ENCODE measurements at regions not wholly inside any gene's neighbourhood (a gene's known extent, or its start where the extent isn't known, plus 50 kb on each side); places are given as distances from the start of the nearest gene placed in this dataset.

GRCh38 chr5:143601357-143601756 is 197.9 kb upstream of the NR3C1 start:
- Histone ChIP-seq H3K27ac (no peak overlapping the region), H3K27me3 (no peaks in the 10 kb centered on the region), H2AFZ (no peak overlapping the region), H3K9me3 (ENCODE audit: low read depth) (no peaks in the 10 kb centered on the region), H3K4me3 (no peak overlapping the region), H4K20me1 (ENCODE audit: insufficient read depth, poor library complexity, severe bottlenecking) (no peaks in the 10 kb centered on the region), H3K36me3 (replicated peaks; ENCODE audit: insufficient read depth, low read depth) (no peaks in the 10 kb centered on the region), H3K4me2 (no peak overlapping the region), H3K4me1 (ENCODE audit: insufficient read depth) (peaks cover 11% of the 10 kb centered on the region), H3K79me2 (no peaks in the 10 kb centered on the region), H3K9me2 (replicated peaks; ENCODE audit: insufficient read depth) (no peaks in the 10 kb centered on the region)
- DNase-seq (ENCODE audit: low spot score) = no peak
- WGBS (ENCODE audit: low lambda C conversion rate, missing lambda C conversion rate) = 84% methylated on average over 6 of the region's 6 CpGs
- no peak for TF ChIP-seq CTCF (IDR thresholded peaks at IDR 0.05; ENCODE audit: poor library complexity)

- Histone ChIP-seq H3K4me2 (no peak overlapping the region), H2AFZ (no peak overlapping the region), H3K79me2 (no peaks in the 10 kb centered on the region), H3K36me3 (replicated peaks; ENCODE audit: insufficient read depth, low read depth) (no peaks in the 10 kb centered on the region), H3K27ac (no peak overlapping the region), H3K4me1 (ENCODE audit: insufficient read depth) (peaks cover 16% of the 10 kb centered on the region), H4K20me1 (ENCODE audit: insufficient read depth, poor library complexity, severe bottlenecking) (no peaks in the 10 kb centered on the region), H3K4me3 (no peak overlapping the region), H3K27me3 (no peaks in the 10 kb centered on the region), H3K9me3 (ENCODE audit: low read depth) (no peaks in the 10 kb centered on the region), H3K9me2 (replicated peaks; ENCODE audit: insufficient read depth) (no peaks in the 10 kb centered on the region)
- no peak for TF ChIP-seq EZH2phosphoT487 (IDR thresholded peaks at IDR 0.05; ENCODE audit: low read depth, severe bottlenecking, unreplicated experiment)
- peak; percentile 40 for DNase-seq (ENCODE audit: low spot score)
- WGBS (ENCODE audit: low lambda C conversion rate, missing lambda C conversion rate) = 82% methylated on average over 6 of the region's 6 CpGs
Measured at GRCh38 chr5:143600396-143601075, 197.1 kb upstream of the NR3C1 start.

GRCh38 chr5:143599474-143599873 is 196.0 kb upstream of the NR3C1 start:
- H3K27ac ChIP-seq = no peak overlapping the region
- DNase-seq (ENCODE audit: low spot score) = no peak
- no peak overlapping the region for H3K4me2 ChIP-seq
- WGBS (ENCODE audit: low lambda C conversion rate, missing lambda C conversion rate) = 93% methylated on average over 6 of the region's 6 CpGs
- H3K79me2 ChIP-seq = no peaks in the 10 kb centered on the region
- H3K9me3 ChIP-seq (ENCODE audit: low read depth) = no peaks in the 10 kb centered on the region
- no peaks in the 10 kb centered on the region for H3K36me3 ChIP-seq (replicated peaks; ENCODE audit: insufficient read depth, low read depth)
- TF ChIP-seq EZH2phosphoT487 (IDR thresholded peaks at IDR 0.05; ENCODE audit: low read depth, severe bottlenecking, unreplicated experiment) (no peak), CTCF (IDR thresholded peaks at IDR 0.05; ENCODE audit: poor library complexity) (no peak), EZH2 (IDR thresholded peaks at IDR 0.05; ENCODE audit: borderline replicate concordance) (no peak)
- no peaks in the 10 kb centered on the region for H4K20me1 ChIP-seq (ENCODE audit: insufficient read depth, poor library complexity, severe bottlenecking)
- no peaks in the 10 kb centered on the region for H3K27me3 ChIP-seq
- H3K4me3 ChIP-seq = no peak overlapping the region
- no peaks in the 10 kb centered on the region for H3K9me2 ChIP-seq (replicated peaks; ENCODE audit: insufficient read depth)
- H2AFZ ChIP-seq = no peak overlapping the region
- H3K4me1 ChIP-seq (ENCODE audit: insufficient read depth) = peaks cover 26% of the 10 kb centered on the region

GRCh38 chr5:143596824-143597223 is 193.3 kb upstream of the NR3C1 start:
- Histone ChIP-seq H3K4me3 (no peak overlapping the region), H3K27me3 (no peaks in the 10 kb centered on the region), H3K9me3 (ENCODE audit: low read depth) (no peaks in the 10 kb centered on the region), H3K36me3 (replicated peaks; ENCODE audit: insufficient read depth, low read depth) (no peaks in the 10 kb centered on the region), H3K4me2 (no peak overlapping the region), H3K4me1 (ENCODE audit: insufficient read depth) (peaks cover 32% of the 10 kb centered on the region), H2AFZ (no peak overlapping the region), H3K79me2 (no peaks in the 10 kb centered on the region), H3K9me2 (replicated peaks; ENCODE audit: insufficient read depth) (no peaks in the 10 kb centered on the region), H4K20me1 (ENCODE audit: insufficient read depth, poor library complexity, severe bottlenecking) (no peaks in the 10 kb centered on the region), H3K27ac (peak overlapping the region; percentile 69)
- 95% methylated on average over 3 of the region's 3 CpGs for WGBS (ENCODE audit: low lambda C conversion rate, missing lambda C conversion rate)
- no peak for TF ChIP-seq EZH2 (IDR thresholded peaks at IDR 0.05; ENCODE audit: borderline replicate concordance)
- TF ChIP-seq EZH2phosphoT487 (IDR thresholded peaks at IDR 0.05; ENCODE audit: low read depth, severe bottlenecking, unreplicated experiment) = no peak
- TF ChIP-seq CTCF (IDR thresholded peaks at IDR 0.05; ENCODE audit: poor library complexity) = no peak
- no peak for DNase-seq (ENCODE audit: low spot score)

Data from hepatocyte (in vitro differentiated cells).